C4-2B (cell line): ENCODE measurements at regions not wholly inside any gene's neighbourhood (a gene's known extent, or its start where the extent isn't known, plus 50 kb on each side); places are given as distances from the start of the nearest gene placed in this dataset.

ENCODE experiments used
- H3K27ac ChIP-seq: fragments of 450-650 bp; 2 replicates; pipeline ENCODE4 v1.5.1; 2017
- ZFX ChIP-seq: fragments of 450-650 bp; IDR thresholded peaks from 2 replicates; pipeline ENCODE4 v1.6.1; 2017
- TF ChIP-seq, protein P1 (sequence below): fragments of 450-650 bp; conservative IDR thresholded peaks from 2 replicates; pipeline ENCODE4 v1.5.1; 2017; ENCODE audit warnings: mild to moderate bottlenecking

GRCh38 chr2:37873229-37873628 lies 51.9 kb upstream of the RMDN2 start:
- no peak for TF ChIP-seq ZFX
- TF ChIP-seq, protein P1, sequence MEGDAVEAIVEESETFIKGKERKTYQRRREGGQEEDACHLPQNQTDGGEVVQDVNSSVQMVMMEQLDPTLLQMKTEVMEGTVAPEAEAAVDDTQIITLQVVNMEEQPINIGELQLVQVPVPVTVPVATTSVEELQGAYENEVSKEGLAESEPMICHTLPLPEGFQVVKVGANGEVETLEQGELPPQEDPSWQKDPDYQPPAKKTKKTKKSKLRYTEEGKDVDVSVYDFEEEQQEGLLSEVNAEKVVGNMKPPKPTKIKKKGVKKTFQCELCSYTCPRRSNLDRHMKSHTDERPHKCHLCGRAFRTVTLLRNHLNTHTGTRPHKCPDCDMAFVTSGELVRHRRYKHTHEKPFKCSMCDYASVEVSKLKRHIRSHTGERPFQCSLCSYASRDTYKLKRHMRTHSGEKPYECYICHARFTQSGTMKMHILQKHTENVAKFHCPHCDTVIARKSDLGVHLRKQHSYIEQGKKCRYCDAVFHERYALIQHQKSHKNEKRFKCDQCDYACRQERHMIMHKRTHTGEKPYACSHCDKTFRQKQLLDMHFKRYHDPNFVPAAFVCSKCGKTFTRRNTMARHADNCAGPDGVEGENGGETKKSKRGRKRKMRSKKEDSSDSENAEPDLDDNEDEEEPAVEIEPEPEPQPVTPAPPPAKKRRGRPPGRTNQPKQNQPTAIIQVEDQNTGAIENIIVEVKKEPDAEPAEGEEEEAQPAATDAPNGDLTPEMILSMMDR: no peak
- no peak overlapping the region for H3K27ac ChIP-seq

GRCh38 chr2:37873749-37874330 lies 51.2 kb upstream of the RMDN2 start:
- no peak overlapping the region for H3K27ac ChIP-seq
- TF ChIP-seq ZFX: no peak
- TF ChIP-seq, protein P1: no peak

- no peak for TF ChIP-seq ZFX
- TF ChIP-seq, protein P1: no peak
- no peak overlapping the region for H3K27ac ChIP-seq
Observed at GRCh38 chr2:37874470-37874869, 50.6 kb upstream of the RMDN2 start.
